GM12892 (cell line): ENCODE measurements at regions not wholly inside any gene's neighbourhood (a gene's known extent, or its start where the extent isn't known, plus 50 kb on each side); places are given as distances from the start of the nearest gene placed in this dataset.

Experiments
- DNase-seq: peaks from one replicate; pipeline ENCODE4 v3.0.0; 2011; ENCODE audit not compliant: insufficient read length
- FAIRE-seq: peaks from 2 replicates; lab custom pipeline; 2011; peaks lifted over from hg19 to GRCh38; lab: Jason Lieb, UNC
- POLR2A ChIP-seq: IDR thresholded peaks from 2 replicates; pipeline ENCODE4 v1.6.1; 2011; ENCODE audit warnings: low read depth, low read length, control low read depth
- POLR2AphosphoS5 ChIP-seq: IDR thresholded peaks from 2 replicates; pipeline ENCODE4 v1.6.1; 2011; ENCODE audit warnings: low read depth, low read length, control low read depth
- TAF1 ChIP-seq: IDR thresholded peaks from 2 replicates; pipeline ENCODE4 v1.6.1; 2011; ENCODE audit warnings: low read depth, mild to moderate bottlenecking, control low read depth, low read length, borderline replicate concordance

DNA sequence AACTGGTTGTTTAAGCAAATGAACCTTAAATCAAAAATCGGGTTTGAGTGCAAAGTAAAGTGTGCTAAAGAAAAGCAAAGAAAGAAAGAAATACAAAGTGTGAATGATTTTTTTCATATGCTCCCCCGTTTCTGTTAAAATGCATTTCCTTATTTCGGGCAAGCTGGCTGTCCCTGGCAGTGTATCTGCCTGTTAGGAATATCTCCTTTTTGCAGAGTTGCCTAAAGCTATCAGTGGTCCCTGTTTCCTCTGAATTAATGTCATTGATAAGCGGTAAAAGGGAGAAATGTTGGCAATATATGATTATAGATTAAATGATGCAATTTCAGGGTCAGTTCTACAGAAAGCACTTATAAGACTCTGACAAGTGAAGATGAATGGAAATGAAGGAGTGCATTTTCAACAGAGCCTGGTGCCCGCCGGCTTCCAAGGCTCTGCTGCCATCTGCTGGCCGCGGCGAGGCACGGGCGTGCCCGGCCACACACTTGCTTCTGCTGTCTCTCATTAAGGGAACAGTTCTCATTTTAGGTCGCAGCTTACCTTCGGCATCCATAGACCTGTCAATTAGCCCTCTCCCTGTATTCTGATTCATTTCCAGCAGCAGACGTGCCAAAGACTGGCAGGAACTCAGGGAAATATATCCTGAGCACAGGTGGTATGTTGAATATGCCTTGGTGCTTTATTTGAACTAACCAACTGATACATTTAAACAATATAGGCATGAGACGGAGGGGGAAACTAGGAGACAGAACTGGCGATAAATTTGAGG lies 381.9 kb downstream of the C6orf118 start:
- TF ChIP-seq POLR2AphosphoS5 (no peak), POLR2A (no peak), TAF1 (no peak)
- DNase-seq, result peak; percentile 26
- FAIRE-seq, result peak; percentile 89

DNA sequence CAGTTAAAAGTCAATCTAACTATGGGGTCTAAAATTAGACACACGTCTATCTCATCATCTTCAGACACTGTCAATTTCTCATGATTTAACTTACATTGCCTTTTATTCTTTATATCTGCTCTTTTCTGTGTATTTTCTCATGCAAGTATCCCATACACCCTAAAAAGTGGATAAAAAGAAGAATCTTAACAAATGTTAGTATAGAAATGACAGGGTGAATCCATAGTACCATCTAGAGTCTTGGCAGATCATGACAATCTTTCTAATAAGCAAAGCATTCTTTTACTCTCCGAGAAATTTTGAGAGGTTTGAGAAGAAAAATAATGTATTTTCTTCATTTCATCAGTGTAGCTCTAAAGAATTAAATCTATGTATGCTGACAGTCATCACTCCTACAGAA lies 382.7 kb downstream of the C6orf118 start:
- DNase-seq (no peak), FAIRE-seq (no peak)
- TF ChIP-seq POLR2A (no peak), POLR2AphosphoS5 (no peak), TAF1 (no peak)

DNA sequence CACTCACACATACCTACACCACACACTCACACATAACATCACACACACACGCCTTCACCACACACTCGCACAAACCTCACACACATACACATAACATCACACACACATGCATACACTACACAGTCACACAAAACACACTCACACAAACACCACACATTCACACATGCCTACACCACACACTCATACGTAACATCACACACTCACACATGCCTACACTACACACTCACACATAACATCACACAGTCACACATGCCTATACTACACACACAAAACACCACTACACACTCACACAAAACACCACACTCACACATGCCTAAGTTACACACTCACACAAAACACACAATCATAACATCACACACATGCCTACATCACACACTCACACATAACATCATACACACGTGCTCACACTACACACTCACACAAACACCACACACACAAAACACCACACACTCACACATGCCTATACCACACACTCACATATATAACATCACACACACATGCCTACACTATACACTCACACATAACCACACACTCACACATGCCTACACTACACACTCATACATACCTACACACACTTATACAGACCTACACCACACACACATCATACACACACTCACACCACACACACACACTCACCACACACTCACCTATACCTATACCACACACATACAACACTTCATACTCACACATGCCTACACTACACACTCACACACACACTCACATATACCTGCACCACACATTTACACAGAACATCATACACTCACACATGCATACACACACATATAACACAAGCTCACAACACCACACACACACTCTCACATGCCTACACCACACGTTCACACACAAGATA lies 383.5 kb downstream of the C6orf118 start:
- no peak for FAIRE-seq
- no peak for DNase-seq
- TF ChIP-seq POLR2AphosphoS5 (no peak), TAF1 (no peak), POLR2A (no peak)

DNA sequence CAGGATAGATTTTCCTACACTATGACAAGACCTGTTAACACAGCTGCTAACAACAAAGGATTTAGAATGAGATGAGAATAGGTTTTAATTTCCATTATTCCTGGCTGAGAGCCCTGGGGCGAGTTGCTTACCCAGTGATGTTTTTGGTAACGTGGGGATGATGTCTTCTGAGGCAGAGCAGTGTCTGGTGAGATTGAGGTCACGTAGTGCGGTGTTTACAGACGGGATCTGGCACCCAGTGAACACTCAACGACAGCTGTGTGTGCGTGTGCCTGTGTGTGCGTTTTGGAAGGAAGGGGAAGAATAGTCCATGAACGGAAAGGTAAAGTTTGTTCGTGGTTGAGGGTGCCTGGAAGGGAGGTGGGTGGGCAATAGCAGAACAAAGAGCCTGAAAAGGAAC lies 384.7 kb downstream of the C6orf118 start:
- no peak for DNase-seq
- no peak for FAIRE-seq
- TF ChIP-seq POLR2A (no peak), POLR2AphosphoS5 (no peak), TAF1 (no peak)

DNA sequence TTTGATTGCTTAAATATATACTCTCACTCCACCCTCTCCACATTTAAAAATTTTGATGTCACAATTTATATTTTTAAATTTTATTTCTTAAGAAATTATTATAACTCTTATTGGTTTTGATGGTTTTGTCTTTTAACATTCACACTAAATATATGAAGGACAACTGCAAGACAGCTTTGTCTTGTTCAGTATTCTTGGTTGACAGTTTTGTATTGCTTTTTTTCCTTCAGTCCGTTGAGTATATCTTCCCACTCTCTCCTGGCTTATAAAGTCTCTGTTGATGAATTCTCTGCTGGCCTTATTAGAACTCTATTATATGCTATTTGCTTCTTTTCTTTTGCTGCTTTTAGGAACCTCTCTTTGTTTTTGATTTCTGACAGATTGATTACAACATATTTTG lies 392.2 kb downstream of the C6orf118 start:
- TF ChIP-seq POLR2AphosphoS5 (no peak), TAF1 (no peak), POLR2A (no peak)
- no peak for DNase-seq
- no peak for FAIRE-seq

DNA sequence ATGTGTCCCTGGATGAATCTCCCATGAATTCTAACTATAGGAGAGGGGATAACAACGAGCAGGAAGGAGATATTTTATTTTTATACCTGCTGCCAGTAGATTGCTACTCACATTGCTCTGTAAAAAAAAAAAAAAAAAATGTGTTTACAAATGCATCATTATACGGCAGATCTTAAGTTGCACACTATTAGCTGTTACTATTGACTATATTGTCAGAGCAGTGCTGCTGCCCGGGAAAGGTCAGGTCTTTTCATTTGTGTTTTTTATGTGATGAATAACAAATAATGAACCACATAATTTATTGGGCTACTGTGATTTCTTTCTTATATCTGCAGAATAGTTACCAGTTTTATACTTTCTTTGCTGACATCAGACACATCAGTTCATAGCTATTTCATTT lies 393.3 kb downstream of the C6orf118 start:
- TF ChIP-seq TAF1 (no peak), POLR2A (no peak), POLR2AphosphoS5 (no peak)
- DNase-seq (no peak), FAIRE-seq (no peak)

DNA sequence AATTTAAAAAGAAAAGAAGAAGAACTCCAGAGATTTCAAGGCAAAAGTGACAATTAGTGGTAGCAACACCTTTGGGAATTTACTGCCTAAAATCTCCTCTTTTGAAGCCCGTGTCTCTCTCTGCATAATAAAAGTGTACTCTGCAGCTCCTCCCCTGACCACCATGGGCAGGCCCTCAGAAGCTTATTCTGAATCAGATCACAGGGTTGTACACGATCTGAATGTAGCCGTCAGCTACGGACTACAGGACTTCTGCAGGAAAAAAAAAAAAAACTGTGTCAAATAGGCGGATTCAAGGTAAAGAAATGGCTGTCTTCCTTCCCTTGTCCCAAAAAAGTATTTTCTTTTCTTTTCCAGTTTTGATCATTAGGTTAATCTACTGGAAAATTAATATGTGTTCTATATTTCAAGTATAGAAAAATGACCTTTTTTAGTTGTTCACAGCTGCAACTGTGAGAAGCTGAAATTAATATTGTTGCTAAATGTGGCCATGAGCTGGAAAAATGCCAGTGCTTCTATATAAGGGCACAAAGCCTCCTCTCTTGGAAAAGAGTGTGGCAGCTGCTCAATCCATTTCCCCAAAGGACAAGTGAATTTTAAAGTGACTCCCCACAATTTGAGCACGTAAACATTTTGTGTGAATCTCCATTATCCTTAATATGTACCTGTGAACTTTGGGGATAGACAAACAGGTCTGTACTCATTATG lies 397.4 kb downstream of the C6orf118 start:
- TF ChIP-seq POLR2A (no peak), POLR2AphosphoS5 (no peak), TAF1 (no peak)
- FAIRE-seq (no peak), DNase-seq (no peak)

DNA sequence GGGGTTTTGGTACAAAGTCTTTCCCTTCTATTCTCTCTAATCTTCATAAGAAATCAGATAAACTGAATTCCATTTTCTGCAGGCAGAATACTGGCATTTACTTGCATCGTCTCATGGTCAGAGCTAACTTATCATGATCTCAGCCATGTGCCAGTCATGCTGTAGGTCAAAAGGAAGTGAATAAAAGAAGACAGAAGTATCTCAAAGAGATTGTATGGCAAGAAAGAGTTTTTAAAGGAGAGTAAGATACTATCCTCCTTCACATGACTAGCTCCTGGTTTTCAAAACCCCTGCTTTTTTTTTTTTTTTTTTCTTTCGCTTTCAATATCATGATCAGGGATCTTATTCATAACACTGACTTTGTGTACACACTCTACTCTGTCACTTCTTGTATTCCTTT lies 398.3 kb downstream of the C6orf118 start:
- no peak for FAIRE-seq
- no peak for DNase-seq
- no peak for TF ChIP-seq POLR2AphosphoS5
- TF ChIP-seq POLR2A, result no peak
- TF ChIP-seq TAF1, result no peak

DNA sequence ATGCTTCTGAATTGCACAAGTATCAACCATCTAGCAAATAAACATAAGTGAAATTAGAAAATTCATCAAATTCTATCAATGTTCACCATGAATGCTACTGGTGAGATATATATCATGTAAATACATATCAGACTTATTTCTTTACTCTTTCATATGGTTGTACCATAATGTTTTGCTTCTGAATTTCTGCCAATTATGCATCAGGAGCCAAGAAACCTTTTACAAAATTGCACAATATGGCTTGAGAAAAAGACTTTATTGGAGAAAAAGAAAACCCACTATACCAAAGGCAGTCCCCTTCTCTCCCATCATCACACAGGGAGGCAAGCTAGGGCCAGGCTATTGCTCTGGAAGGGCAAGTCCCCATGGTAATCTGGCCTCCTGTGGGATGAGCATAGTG lies 402.6 kb downstream of the C6orf118 start:
- no peak for DNase-seq

DNA sequence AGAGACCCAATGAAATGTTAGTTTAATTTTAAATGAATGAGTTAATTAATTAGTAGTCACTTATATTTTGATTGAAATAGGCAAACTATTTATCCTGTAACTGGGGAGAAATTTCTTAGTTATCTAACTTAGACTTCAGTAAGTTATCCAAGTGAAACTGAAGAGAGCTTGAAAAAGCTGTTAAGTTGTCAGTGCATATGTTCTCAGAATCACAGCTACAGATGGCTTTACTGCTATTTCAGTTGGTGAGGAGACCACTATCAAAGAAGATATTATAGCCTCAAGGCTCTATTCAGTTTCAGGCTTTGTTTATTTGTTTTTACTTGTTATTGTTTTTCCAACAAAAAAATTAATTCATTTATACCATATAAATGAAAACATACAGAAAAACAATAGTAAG lies 404.1 kb downstream of the C6orf118 start:
- TF ChIP-seq POLR2A (no peak), TAF1 (no peak), POLR2AphosphoS5 (no peak)
- FAIRE-seq, result no peak

More for the DNA sequence above, 402.6 kb downstream of the C6orf118 start:
- FAIRE-seq, result no peak
- TF ChIP-seq POLR2AphosphoS5, result no peak
- TF ChIP-seq TAF1, result no peak
- TF ChIP-seq POLR2A, result no peak

DNA sequence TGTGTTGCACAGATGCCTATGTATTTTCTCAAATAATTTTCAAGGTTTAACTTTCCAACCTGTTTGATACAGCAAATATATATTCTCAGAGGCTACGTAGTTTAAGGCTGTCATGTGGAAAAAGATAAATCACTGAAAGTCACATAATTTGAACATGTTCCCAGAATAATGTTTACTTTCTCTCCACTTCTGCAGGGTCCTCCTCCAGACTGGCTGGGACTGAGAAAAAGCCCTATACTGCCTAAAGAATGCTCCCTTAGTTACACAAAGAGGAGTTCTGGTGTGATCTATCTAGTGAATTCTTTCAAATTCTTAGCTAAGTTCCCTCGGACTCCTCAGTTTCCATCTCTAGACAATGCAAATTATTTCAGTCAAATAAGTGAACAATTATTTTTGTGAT lies 411.0 kb downstream of the C6orf118 start:
- DNase-seq, result no peak
- no peak for FAIRE-seq
- TF ChIP-seq TAF1, result no peak
- no peak for TF ChIP-seq POLR2AphosphoS5
- TF ChIP-seq POLR2A, result no peak

More for the DNA sequence above, 404.1 kb downstream of the C6orf118 start:
- DNase-seq, result no peak
